NCI-H2081 (cell line): ENCODE measurements at regions not wholly inside any gene's neighbourhood (a gene's known extent, or its start where the extent isn't known, plus 50 kb on each side); places are given as distances from the start of the nearest gene placed in this dataset.
"Not testable (repeated sequence)": the region's sequence is repeated elsewhere in the genome, so short reads cannot be mapped to it uniquely, and the experiment has no call there.

ENCODE experiments used
- DNase-seq, 2 experiments: peaks; one replicate each; lab custom pipeline; 2025; lab: John Stamatoyannopoulos, UW

DNA sequence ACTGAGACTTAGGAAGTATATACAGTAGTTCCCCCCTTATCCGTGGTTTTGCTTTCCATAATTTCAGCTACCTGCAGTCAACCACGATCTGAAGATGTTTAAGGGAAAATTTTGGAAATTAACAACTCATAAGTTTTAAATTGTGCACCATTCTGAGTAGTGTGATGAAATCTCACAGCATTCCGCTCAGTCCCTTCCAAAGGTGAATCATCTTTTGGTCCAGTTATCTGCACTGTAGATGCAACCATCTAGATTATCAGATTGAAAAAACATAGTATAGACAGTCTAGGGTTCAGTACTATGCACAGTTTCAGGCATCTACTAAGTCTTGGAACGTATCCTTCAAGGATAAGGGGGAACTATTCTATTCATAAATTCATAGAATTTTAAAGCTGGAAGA, 109.0 kb downstream of the ANXA3 start:
- no peak for DNase-seq

DNA sequence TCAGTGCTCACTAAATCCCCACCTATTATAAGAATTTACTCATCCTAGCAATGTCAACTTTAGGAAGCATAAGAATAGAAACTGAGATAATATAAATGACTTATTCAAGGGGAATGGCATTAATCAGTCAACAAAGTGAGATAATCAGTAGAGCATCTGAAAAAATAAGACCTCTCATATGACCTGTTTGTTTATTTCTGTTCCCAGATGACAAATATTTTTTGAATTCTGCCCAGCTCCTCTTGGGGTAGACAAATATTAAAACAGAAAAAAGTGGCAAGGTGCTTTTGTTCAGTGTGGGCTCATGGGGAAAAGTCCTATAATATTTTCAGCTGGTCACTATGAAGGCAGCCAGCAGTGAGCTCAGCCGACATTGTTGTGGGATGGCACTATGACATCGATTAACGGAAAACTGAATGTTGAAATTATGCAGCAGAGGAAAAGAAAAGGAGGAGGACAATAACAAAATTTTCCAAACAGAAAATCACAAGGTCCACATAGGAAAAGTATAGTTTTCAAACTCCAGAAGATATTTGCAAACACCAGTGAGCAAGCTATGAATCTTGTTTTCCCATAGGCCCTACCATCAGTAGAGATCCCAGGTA, 109.6 kb downstream of the ANXA3 start:
- DNase-seq: no peak

- peak; percentile 30 to 31 for DNase-seq
These were observed 110.5 kb downstream of the ANXA3 start for GRCh38 chr4:78661921-78662521.

DNA sequence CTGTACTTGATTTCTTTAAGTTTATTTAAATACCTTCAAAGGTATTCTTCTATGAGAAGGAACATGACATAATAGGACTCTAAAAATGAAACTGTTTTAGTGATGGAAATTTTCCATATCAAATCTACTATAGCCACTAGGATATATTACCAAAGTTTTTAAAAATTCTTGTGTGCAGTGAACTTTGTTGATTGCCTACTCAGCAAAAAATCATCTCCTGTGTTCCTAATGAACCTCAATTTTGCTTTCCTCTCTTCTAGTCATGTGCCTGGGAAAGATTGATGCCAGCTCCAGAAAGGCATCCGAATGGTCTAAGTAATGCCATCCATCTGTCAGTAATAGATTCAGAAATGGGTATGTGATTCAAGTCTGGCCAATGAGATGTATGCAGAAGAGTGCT, 111.1 kb downstream of the ANXA3 start:
- no peak for DNase-seq

DNA sequence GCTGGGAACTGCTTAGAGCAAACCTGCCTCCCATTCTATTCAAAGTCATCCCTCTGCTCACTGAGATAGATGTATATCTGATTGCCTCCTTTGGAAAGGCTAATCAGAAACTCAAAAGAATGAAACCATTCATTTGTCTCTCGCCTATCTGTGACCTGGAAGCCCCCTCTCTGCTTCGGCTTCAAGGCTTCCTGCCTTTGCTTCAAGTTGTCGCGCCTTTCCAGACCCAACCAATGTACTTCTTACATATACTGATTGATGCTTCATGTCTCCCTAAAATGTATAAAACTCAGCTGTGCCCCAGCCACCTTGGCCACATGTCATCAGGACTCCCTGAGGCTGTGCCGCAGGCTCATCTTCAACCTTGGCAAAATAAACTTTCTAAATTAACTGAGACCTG, 111.9 kb upstream of the BMP2K start:
- DNase-seq: not testable (repeated sequence)

- no peak for DNase-seq
These were observed 110.9 kb upstream of the BMP2K start for GRCh38 chr4:78665216-78665770.

DNA sequence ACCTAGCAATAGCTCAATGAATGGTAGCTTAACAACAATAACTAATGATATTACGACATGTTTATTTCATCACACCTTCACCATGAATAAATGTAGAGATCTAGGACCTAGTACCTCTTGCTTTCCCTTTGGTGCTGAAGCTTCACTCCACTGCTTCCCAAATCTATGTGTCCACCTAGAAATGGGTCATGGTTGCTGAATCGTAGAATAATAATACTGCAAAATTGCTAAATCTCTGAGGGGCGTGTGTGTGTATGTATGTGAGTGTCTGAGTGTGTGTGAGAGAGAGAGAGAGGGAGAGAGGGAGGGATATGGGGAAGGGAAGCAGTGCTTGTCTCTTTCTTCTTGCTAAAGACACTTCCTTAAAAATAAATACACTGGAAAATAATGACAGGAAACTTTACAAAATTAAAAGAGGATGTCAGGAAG, 109.3 kb upstream of the BMP2K start:
- DNase-seq: no peak

DNA sequence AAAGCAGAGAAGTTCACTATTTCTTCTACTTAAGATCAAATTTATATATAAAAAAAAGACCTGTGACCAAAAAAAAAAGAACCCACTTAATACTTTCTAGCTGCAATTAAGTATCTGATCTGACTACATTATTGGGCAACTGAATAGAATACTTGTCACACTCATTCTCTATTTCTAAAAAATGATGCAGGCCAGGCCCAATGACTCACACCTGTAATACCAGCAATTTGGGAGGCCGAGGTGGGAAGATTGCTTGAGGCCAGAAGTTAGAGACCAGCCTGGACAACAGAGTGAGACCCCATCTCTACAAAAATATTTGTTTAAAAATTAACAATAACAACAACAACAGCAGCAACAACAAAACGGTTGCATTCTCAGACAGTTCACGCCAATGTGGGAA, 108.8 kb upstream of the BMP2K start:
- DNase-seq: no peak

DNA sequence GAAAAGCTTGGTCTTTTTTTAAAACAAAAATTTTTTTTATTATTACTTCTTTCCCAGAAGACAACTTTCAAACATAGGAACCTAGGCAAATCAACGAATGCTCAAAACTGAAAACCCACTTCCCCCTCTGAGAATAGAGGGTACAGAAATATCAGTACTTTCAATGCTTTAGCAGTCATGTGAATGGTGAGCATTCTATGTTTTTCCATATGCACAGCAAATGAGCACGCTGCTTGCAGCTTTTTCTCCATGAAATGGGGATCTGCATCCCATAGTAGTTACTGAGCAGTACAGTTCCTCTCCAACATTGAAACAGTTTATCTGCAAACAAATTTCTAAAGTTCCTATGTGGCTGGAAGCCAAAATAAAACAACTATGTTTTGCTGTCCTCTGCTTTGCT, 108.4 kb upstream of the BMP2K start:
- DNase-seq: no peak

- DNase-seq: no peak
These were observed 106.7 kb upstream of the BMP2K start for GRCh38 chr4:78669453-78669852.

GRCh38 chr4:78671903-78672815, 104.0 kb upstream of the BMP2K start:
- no peak for DNase-seq

GRCh38 chr4:78673337-78673736, 102.8 kb upstream of the BMP2K start:
- no peak for DNase-seq

DNA sequence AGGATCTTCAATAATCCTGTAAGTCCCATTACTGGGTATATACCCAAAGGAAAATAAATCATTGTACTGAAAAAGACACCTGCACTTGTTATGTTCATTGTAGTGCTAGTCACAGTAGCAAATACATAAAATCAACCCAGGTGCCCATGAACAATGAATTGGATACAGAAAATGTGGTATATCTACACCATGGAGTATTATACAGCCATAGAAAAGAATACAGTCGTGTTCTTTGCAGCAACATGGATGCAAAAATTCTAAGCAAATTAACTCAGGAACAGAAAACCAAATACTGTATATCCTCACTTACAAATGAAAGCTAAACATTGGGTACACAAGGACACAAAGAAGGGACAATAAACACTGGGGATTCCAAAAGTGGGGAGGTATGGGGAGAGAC, 100.8 kb upstream of the BMP2K start:
- no peak for DNase-seq

GRCh38 chr4:78682070-78682469, 94.1 kb upstream of the BMP2K start:
- DNase-seq: no peak

DNA sequence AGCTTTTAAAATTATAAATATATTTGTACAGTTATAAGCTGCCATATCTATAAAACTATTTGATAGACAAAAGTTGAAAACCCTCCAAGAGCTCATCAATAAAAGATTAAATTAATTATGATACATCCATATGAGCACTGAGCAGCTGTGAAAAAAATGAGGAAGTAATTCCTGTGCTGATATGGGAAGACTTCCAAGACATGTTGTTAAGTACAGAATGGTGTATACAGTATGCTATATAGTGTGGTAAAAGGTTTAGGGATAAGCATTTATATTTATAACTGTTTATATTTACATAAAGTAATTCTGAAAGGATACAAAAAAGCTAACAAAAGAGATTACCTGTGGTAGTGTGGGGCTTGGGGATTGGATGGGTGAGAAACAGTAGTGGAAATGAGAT, 92.8 kb upstream of the BMP2K start:
- DNase-seq: no peak

- no peak for DNase-seq
These were observed 91.6 kb upstream of the BMP2K start for GRCh38 chr4:78684325-78685079.

GRCh38 chr4:78687818-78688217, 88.3 kb upstream of the BMP2K start:
- DNase-seq: no peak

GRCh38 chr4:78688366-78688765, 87.8 kb upstream of the BMP2K start:
- DNase-seq: no peak

DNA sequence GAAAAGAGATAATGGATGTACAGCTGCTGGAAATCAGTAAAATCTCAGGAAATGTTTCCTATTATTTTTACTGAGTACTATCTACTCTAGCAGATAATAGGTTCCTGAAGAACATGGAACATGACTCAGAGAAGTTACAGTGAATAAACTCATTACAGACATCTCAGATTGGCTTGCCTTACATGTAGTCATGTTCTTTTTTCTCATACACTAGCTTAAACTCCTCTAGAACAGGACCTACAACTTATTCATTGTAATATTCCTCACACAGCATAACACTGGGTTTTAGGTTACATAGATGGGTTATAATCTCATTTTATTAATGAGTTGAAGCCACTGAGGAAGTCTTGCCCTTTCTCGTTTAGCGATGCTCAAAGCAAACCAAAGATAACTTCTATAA, 86.9 kb upstream of the BMP2K start:
- no peak for DNase-seq

- DNase-seq: no peak
These were observed 86.3 kb upstream of the BMP2K start for GRCh38 chr4:78689700-78690323.

GRCh38 chr4:78691334-78691754, 84.8 kb upstream of the BMP2K start:
- DNase-seq: no peak
